AG09309 (cell line): ENCODE measurements at regions not wholly inside any gene's neighbourhood (a gene's known extent, or its start where the extent isn't known, plus 50 kb on each side); places are given as distances from the start of the nearest gene placed in this dataset.
A peak's percentile ranks its signal among the peaks of the same experiment; 100 is the strongest.

ENCODE experiments used
- DNase-seq: peaks from one replicate; pipeline ENCODE4 v3.0.0-alpha.2; 2010; ENCODE audit warnings: low read depth
- H3K4me3 ChIP-seq: 2 replicates; pipeline ENCODE4 v1.5.1; 2011; ENCODE audit warnings: mild to moderate bottlenecking, low read depth, low read length, moderate library complexity; ENCODE audit not compliant: control insufficient read depth
- CTCF ChIP-seq: IDR thresholded peaks from 2 replicates; pipeline ENCODE4 v1.5.1; 2011; ENCODE audit warnings: mild to moderate bottlenecking, low read depth, low read length, inconsistent platforms; ENCODE audit not compliant: insufficient read depth, control insufficient read depth; ENCODE audit errors: missing control alignments

- H3K4me3 ChIP-seq: no peak overlapping the region
- no peak for DNase-seq
- TF ChIP-seq CTCF: no peak
Measured at GRCh38 chr12:90254796-90255195, 546.2 kb upstream of the ATP2B1 start.

- peak; percentile 46 for TF ChIP-seq CTCF
- no peak overlapping the region for H3K4me3 ChIP-seq
- DNase-seq: peak; percentile 88
Measured at GRCh38 chr12:90253674-90254181, 545.1 kb upstream of the ATP2B1 start.

DNA sequence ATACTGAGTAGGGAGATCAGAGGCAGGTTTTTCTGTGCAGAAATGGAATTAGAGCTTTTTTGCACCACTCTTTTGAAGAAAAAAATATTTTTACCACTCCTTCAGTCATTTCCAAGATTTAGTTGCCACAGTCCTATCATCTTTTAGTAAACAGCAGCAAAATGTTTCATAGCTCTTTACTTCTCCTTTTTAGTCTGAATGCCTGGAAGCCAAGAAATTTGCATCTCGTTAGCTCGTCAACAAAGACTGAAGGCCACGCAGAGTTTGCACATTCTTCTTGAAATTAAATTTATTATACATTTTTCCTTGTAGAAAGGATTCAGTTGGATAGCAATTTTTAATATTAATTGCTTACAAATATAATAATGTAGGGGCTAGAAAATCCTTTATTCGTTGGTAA, 544.5 kb upstream of the ATP2B1 start:
- TF ChIP-seq CTCF: no peak
- H3K4me3 ChIP-seq: no peak overlapping the region
- no peak for DNase-seq

DNA sequence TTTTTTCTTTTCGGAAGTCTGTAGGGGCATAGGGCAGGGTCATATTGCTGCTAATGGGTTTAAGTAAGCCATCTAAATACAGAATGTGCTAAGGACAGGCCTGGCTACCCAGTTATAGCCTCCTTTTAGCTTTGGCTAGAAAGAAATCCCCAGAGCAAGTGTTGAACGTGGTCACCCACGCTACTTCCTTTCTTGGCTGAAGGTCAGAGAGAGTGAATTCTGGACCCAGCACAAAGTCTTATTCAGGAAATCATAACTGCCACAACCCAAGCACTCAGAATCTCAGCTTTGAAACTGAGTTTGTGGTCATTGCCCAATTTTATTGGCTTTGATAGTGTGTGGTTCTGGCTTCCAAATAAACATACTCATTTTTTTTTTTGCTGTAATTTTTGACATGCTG, 542.1 kb upstream of the ATP2B1 start:
- H3K4me3 ChIP-seq: no peak overlapping the region
- DNase-seq: no peak
- no peak for TF ChIP-seq CTCF

GRCh38 chr12:90250042-90250441, 541.4 kb upstream of the ATP2B1 start:
- H3K4me3 ChIP-seq: no peak overlapping the region
- TF ChIP-seq CTCF: no peak
- no peak for DNase-seq

GRCh38 chr12:90246688-90247087, 538.0 kb upstream of the ATP2B1 start:
- H3K4me3 ChIP-seq: no peak overlapping the region
- no peak for TF ChIP-seq CTCF
- DNase-seq: no peak

GRCh38 chr12:90245391-90245790, 536.8 kb upstream of the ATP2B1 start:
- no peak overlapping the region for H3K4me3 ChIP-seq
- no peak for DNase-seq
- TF ChIP-seq CTCF: no peak
